ENCODE measurements at regions not wholly inside any gene's neighbourhood (a gene's known extent, or its start where the extent isn't known, plus 50 kb on each side); places are given as distances from the start of the nearest gene placed in this dataset.

GRCh38 chr5:92002721-92003274 is 619.7 kb upstream of the ARRDC3 start:
- TF ChIP-seq CTCF (IDR thresholded peaks at IDR 0.05; ENCODE audit: low read depth, low read length, poor library complexity, severe bottlenecking) (no peak), EZH2phosphoT487 (IDR thresholded peaks at IDR 0.05; ENCODE audit: borderline replicate concordance, low read length) (no peak)

Data from DOHH2 (cell line).